Astrocyte (in vitro differentiated cells and primary cell): ENCODE measurements at regions not wholly inside any gene's neighbourhood (a gene's known extent, or its start where the extent isn't known, plus 50 kb on each side); places are given as distances from the start of the nearest gene placed in this dataset.
"Not testable (repeated sequence)": the region's sequence is repeated elsewhere in the genome, so short reads cannot be mapped to it uniquely, and the experiment has no call there.

Experiments used
- DNase-seq: peaks from one replicate; pipeline ENCODE4 v3.0.0-alpha.2; 2010; ENCODE audit warnings: low read depth
- FAIRE-seq: peaks from 2 replicates; lab custom pipeline; 2011; peaks lifted over from hg19 to GRCh38; lab: Jason Lieb, UNC
- H2AFZ ChIP-seq: 2 replicates; pipeline ENCODE4 v1.6.0; 2012; ENCODE audit warnings: low read depth, low read length, inconsistent platforms
- H3K27ac ChIP-seq: 2 replicates; pipeline ENCODE4 v1.5.1; 2011; ENCODE audit warnings: low read depth, low read length, inconsistent platforms
- H3K27me3 ChIP-seq: 2 replicates; pipeline ENCODE4 v1.6.0; 2011; ENCODE audit warnings: low read length, inconsistent platforms; ENCODE audit not compliant: insufficient read depth
- H3K36me3 ChIP-seq: 2 replicates; pipeline ENCODE4 v1.5.1; 2011; ENCODE audit warnings: low read length, inconsistent platforms; ENCODE audit not compliant: insufficient read depth
- H3K4me1 ChIP-seq: 2 replicates; pipeline ENCODE4 v1.5.1; 2011; ENCODE audit warnings: low read length, inconsistent platforms; ENCODE audit not compliant: insufficient read depth
- H3K4me2 ChIP-seq: 2 replicates; pipeline ENCODE4 v1.6.0; 2012; ENCODE audit warnings: low read length, inconsistent platforms
- H3K4me3 ChIP-seq: 2 replicates; pipeline ENCODE4 v1.5.1; 2011; ENCODE audit warnings: low read depth, mild to moderate bottlenecking, low read length, inconsistent platforms; ENCODE audit not compliant: insufficient read depth
- H3K79me2 ChIP-seq: 2 replicates; pipeline ENCODE4 v1.6.0; 2012; ENCODE audit warnings: mild to moderate bottlenecking, low read length, inconsistent platforms; ENCODE audit not compliant: insufficient read depth
- H3K9ac ChIP-seq: 2 replicates; pipeline ENCODE4 v1.6.0; 2012; ENCODE audit warnings: mild to moderate bottlenecking, low read length, inconsistent platforms
- H3K9me3 ChIP-seq: 2 replicates; pipeline ENCODE4 v1.5.1; 2012; ENCODE audit warnings: low read depth, mild to moderate bottlenecking, low read length, inconsistent platforms; ENCODE audit not compliant: insufficient read depth
- H4K20me1 ChIP-seq: 2 replicates; pipeline ENCODE4 v1.6.0; 2012; ENCODE audit warnings: low read length, inconsistent platforms; ENCODE audit not compliant: insufficient read depth
- H3K27ac Mint-ChIP-seq: one replicate; pipeline ENCODE4 v1.8.0; 2021; ENCODE audit warnings: mild to moderate bottlenecking, mixed read lengths; ENCODE audit not compliant: unreplicated experiment
- H3K27me3 Mint-ChIP-seq: one replicate; pipeline ENCODE4 v1.8.0; 2021; ENCODE audit warnings: low read depth, mixed read lengths; ENCODE audit not compliant: unreplicated experiment
- H3K36me3 Mint-ChIP-seq: one replicate; pipeline ENCODE4 v1.8.0; 2021; ENCODE audit warnings: low read depth, mixed read lengths; ENCODE audit not compliant: unreplicated experiment
- H3K4me1 Mint-ChIP-seq: one replicate; pipeline ENCODE4 v1.8.0; 2021; ENCODE audit warnings: low read depth, mixed read lengths; ENCODE audit not compliant: unreplicated experiment
- H3K4me3 Mint-ChIP-seq: one replicate; pipeline ENCODE4 v1.8.0; 2021; ENCODE audit warnings: mild to moderate bottlenecking, moderate library complexity, mixed read lengths; ENCODE audit not compliant: unreplicated experiment
- H3K9me3 Mint-ChIP-seq: one replicate; pipeline ENCODE4 v1.8.0; 2021; ENCODE audit warnings: mild to moderate bottlenecking, mixed read lengths; ENCODE audit not compliant: unreplicated experiment
- EZH2 ChIP-seq: IDR thresholded peaks from 2 replicates; pipeline ENCODE4 v1.6.1; 2012; ENCODE audit warnings: mild to moderate bottlenecking, low read length, inconsistent platforms; ENCODE audit not compliant: insufficient read depth
- TF ChIP-seq, protein P1 (sequence below): IDR thresholded peaks from 2 replicates; pipeline ENCODE4 v1.5.1; 2011; ENCODE audit warnings: low read depth, mild to moderate bottlenecking, inconsistent platforms, low read length, moderate library complexity; ENCODE audit not compliant: insufficient read depth

DNA sequence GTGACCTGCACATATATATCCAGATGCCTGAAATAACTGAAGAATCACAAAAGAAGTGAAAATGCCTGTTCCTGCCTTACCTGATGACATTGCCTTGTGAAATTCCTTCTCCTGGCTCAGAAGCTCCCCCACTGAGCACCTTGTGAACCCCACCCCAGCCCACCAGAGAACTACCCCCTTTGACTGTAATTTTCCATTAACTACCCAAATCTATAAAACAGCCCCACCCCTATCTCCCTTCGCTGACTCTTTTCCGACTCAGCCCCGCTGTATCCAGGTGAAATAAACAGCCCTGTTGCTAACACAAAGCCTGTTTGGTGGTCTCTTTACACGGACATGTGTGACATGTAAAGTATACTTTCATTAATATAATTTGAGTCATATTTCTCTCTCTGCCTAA lies 320.3 kb upstream of the TECRL start:
- Histone ChIP-seq H4K20me1 (no peaks in the 10 kb centered on the region), H3K4me3 (no peak overlapping the region), H3K27ac (no peak overlapping the region), H3K79me2 (no peaks in the 10 kb centered on the region), H2AFZ (no peak overlapping the region), H3K9me3 (no peaks in the 10 kb centered on the region), H3K4me1 (no peaks in the 10 kb centered on the region), H3K36me3 (no peaks in the 10 kb centered on the region), H3K9ac (no peak overlapping the region), H3K4me2 (no peak overlapping the region), H3K27me3 (no peaks in the 10 kb centered on the region)
- Mint-ChIP-seq H3K27ac (no peak overlapping the region), H3K4me1 (no peaks in the 10 kb centered on the region), H3K9me3 (peaks cover 2% of the 10 kb centered on the region), H3K36me3 (no peaks in the 10 kb centered on the region), H3K27me3 (no peaks in the 10 kb centered on the region), H3K4me3 (no peak overlapping the region)
- no peak for TF ChIP-seq EZH2
- TF ChIP-seq, protein P1, sequence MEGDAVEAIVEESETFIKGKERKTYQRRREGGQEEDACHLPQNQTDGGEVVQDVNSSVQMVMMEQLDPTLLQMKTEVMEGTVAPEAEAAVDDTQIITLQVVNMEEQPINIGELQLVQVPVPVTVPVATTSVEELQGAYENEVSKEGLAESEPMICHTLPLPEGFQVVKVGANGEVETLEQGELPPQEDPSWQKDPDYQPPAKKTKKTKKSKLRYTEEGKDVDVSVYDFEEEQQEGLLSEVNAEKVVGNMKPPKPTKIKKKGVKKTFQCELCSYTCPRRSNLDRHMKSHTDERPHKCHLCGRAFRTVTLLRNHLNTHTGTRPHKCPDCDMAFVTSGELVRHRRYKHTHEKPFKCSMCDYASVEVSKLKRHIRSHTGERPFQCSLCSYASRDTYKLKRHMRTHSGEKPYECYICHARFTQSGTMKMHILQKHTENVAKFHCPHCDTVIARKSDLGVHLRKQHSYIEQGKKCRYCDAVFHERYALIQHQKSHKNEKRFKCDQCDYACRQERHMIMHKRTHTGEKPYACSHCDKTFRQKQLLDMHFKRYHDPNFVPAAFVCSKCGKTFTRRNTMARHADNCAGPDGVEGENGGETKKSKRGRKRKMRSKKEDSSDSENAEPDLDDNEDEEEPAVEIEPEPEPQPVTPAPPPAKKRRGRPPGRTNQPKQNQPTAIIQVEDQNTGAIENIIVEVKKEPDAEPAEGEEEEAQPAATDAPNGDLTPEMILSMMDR: no peak
- FAIRE-seq (no peak), DNase-seq (no peak)

GRCh38 chr4:64727960-64728359 lies 318.7 kb upstream of the TECRL start:
- no peak overlapping the region for H3K4me3 Mint-ChIP-seq
- no peak overlapping the region for H3K27ac ChIP-seq

DNA sequence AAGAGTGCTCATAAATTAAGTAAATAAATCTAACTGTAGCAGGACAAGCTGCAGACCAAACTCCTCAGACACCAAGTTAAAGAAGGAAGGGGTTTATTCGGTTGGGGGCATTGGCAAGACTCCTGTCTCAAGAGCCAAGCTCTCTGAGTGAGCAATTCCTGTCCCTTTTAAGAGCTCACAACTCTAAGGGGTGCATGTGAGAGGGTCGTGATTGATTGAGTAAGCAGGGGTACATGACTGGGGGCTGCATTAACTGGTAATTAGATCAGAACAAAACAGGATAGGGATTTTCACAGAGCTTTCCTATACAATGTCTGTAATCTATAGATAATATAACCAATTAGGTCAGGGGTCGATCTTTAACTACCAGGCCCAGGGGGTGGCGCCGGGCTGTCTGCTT lies 318.1 kb upstream of the TECRL start:
- H3K9me3 Mint-ChIP-seq, H3K4me3 Mint-ChIP-seq, H3K4me1 ChIP-seq, H3K27ac ChIP-seq, H3K27ac Mint-ChIP-seq, H3K36me3 ChIP-seq, H3K9me3 ChIP-seq, H3K4me2 ChIP-seq, H2AFZ ChIP-seq, DNase-seq, H3K27me3 ChIP-seq, H3K4me3 ChIP-seq, H3K4me1 Mint-ChIP-seq, H4K20me1 ChIP-seq, H3K36me3 Mint-ChIP-seq, H3K9ac ChIP-seq, FAIRE-seq, H3K27me3 Mint-ChIP-seq, H3K79me2 ChIP-seq: not testable (repeated sequence)

More at GRCh38 chr4:64727960-64728359, 318.7 kb upstream of the TECRL start:
- FAIRE-seq (no peak), DNase-seq (no peak)
- no peaks in the 10 kb centered on the region for H3K36me3 Mint-ChIP-seq
- H3K4me2 ChIP-seq: no peak overlapping the region
- H2AFZ ChIP-seq: no peak overlapping the region
- no peaks in the 10 kb centered on the region for H3K4me1 ChIP-seq
- H3K27ac Mint-ChIP-seq: no peak overlapping the region
- H3K9me3 ChIP-seq: no peaks in the 10 kb centered on the region
- H3K79me2 ChIP-seq: no peaks in the 10 kb centered on the region
- H3K9ac ChIP-seq: no peak overlapping the region
- no peaks in the 10 kb centered on the region for H3K27me3 Mint-ChIP-seq
- H3K27me3 ChIP-seq: no peaks in the 10 kb centered on the region
- no peaks in the 10 kb centered on the region for H4K20me1 ChIP-seq
- peaks cover 2% of the 10 kb centered on the region for H3K9me3 Mint-ChIP-seq
- no peak overlapping the region for H3K4me3 ChIP-seq
- TF ChIP-seq EZH2: no peak
- TF ChIP-seq, protein P1: no peak
- H3K36me3 ChIP-seq: no peaks in the 10 kb centered on the region
- no peaks in the 10 kb centered on the region for H3K4me1 Mint-ChIP-seq
